GM12878 (cell line): ENCODE measurements at regions not wholly inside any gene's neighbourhood (a gene's known extent, or its start where the extent isn't known, plus 50 kb on each side); places are given as distances from the start of the nearest gene placed in this dataset.

Experiments used
- ATAC-seq: fragments of 200-7000 bp; cut with Tn5 transposase; 3 replicates; pipeline ENCODE4 v1.9.1; 2020; ENCODE audit warnings: mild to moderate bottlenecking, moderate library complexity
- BruUV-seq: library from RNA; stranded (reverse); fragments of 400-500 nt; replicated peaks from 2 replicates; lab custom pipeline; 2021; lab: Mats Ljungman, UMichigan
- CTCF ChIA-PET: fragments of 300-600 bp; sonication (Branson Sonifier 250); formaldehyde crosslinking; extraction: SDS; loops from one replicate; lab custom pipeline; 2021; ENCODE audit warnings: inconsistent platforms; lab: Yijun Ruan, JAX
- POLR2A ChIA-PET: fragments of 350-600 bp; formaldehyde crosslinking; extraction: SDS; loops from one replicate; lab custom pipeline; 2021; ENCODE audit warnings: inconsistent platforms; lab: Charles Lee
- RAD21 ChIA-PET: fragments of 300-600 bp; sonication (Branson Sonifier 250); formaldehyde crosslinking; loops from one replicate; lab custom pipeline; 2023; ENCODE audit warnings: antibody characterized with exemption; ENCODE audit not compliant: unreplicated experiment; lab: Charles Lee
- SMC1A ChIA-PET: fragments of 300-600 bp; sonication (Branson Sonifier 250); formaldehyde crosslinking; loops from one replicate; lab custom pipeline; 2023; ENCODE audit not compliant: unreplicated experiment, uncharacterized antibody; lab: Charles Lee
- DNase-seq: peaks from one replicate; pipeline ENCODE4 v3.0.0-alpha.2; 2011; ENCODE audit warnings: low read depth, low spot score
- FAIRE-seq: peaks from 3 replicates; lab custom pipeline; 2011; peaks lifted over from hg19 to GRCh38; lab: Jason Lieb, UNC
- H2AFZ ChIP-seq: 2 replicates; pipeline ENCODE4 v1.6.0; 2011; ENCODE audit warnings: low read depth, low read length, control low read depth; ENCODE audit not compliant: control insufficient read depth
- H3K27ac ChIP-seq: 2 replicates; pipeline ENCODE4 v1.5.1; 2011; ENCODE audit warnings: control low read depth; ENCODE audit not compliant: control insufficient read depth, insufficient read depth
- H3K27me3 ChIP-seq, 2 experiments: replicated peaks in 1 of 2; 2 replicates each; pipeline versions ENCODE4 v1.6.0 to v1.6.1; 2011; ENCODE audit warnings: low read length in 1 of 2; ENCODE audit not compliant: control insufficient read depth in 2 of 2, insufficient read depth in 2 of 2
- H3K36me3 ChIP-seq, 2 experiments: 2 replicates each; pipeline ENCODE4 v1.5.1; 2011; ENCODE audit warnings: low read length in 1 of 2; ENCODE audit not compliant: control insufficient read depth in 2 of 2, insufficient read depth in 2 of 2
- H3K4me1 ChIP-seq: 2 replicates; pipeline ENCODE4 v1.6.1; 2011; ENCODE audit warnings: mild to moderate bottlenecking, low read length, moderate library complexity, mixed read lengths; ENCODE audit not compliant: control insufficient read depth, insufficient read depth
- H3K4me2 ChIP-seq: 2 replicates; pipeline ENCODE4 v1.6.0; 2011; ENCODE audit warnings: control low read depth; ENCODE audit not compliant: control insufficient read depth, insufficient read depth
- H3K4me3 ChIP-seq: fragments of 200-600 bp; sonication (generic); 2 replicates; pipeline ENCODE4 v1.5.1; 2016
- H3K79me2 ChIP-seq: 2 replicates; pipeline ENCODE4 v1.6.0; 2011; ENCODE audit warnings: low read length; ENCODE audit not compliant: control insufficient read depth, insufficient read depth
- H3K9ac ChIP-seq: 2 replicates; pipeline ENCODE4 v1.8.0; 2011; ENCODE audit warnings: low read length, control low read depth, mixed read lengths; ENCODE audit not compliant: control insufficient read depth, insufficient read depth
- H3K9me3 ChIP-seq: replicated peaks from 3 replicates; pipeline ENCODE4 v1.5.1; 2011; ENCODE audit warnings: mild to moderate bottlenecking, low read length; ENCODE audit not compliant: control insufficient read depth, insufficient read depth
- H4K20me1 ChIP-seq: 2 replicates; pipeline ENCODE4 v1.6.0; 2011; ENCODE audit not compliant: control insufficient read depth, insufficient read depth
- BCLAF1 ChIP-seq: fragments of 450-650 bp; IDR thresholded peaks from 2 replicates; pipeline ENCODE4 v1.6.1; 2017; ENCODE audit warnings: antibody characterized with exemption, mild to moderate bottlenecking, moderate library complexity
- E4F1 ChIP-seq: fragments of 450-650 bp; IDR thresholded peaks from 2 replicates; pipeline ENCODE4 v1.6.1; 2018; ENCODE audit warnings: borderline replicate concordance, mild to moderate bottlenecking; ENCODE audit not compliant: partially characterized antibody
- IKZF2 ChIP-seq, 2 experiments: fragments of 450-650 bp; IDR thresholded peaks; 2 replicates each; pipeline ENCODE4 v1.6.1; 2017; ENCODE audit warnings: mild to moderate bottlenecking in 2 of 2, moderate library complexity in 2 of 2
- MYB ChIP-seq: fragments of 150-350 bp; IDR thresholded peaks from 2 replicates; pipeline ENCODE4 v1.6.1; 2014; ENCODE audit warnings: mild to moderate bottlenecking, low read depth, low read length, borderline replicate concordance
- NBN ChIP-seq: fragments of 450-650 bp; IDR thresholded peaks from 2 replicates; pipeline ENCODE4 v1.6.1; 2016
- NFXL1 ChIP-seq: fragments of 450-650 bp; IDR thresholded peaks from 2 replicates; pipeline ENCODE4 v1.6.1; 2017; ENCODE audit warnings: antibody characterized with exemption, mild to moderate bottlenecking, borderline replicate concordance
- RB1 ChIP-seq: fragments of 450-650 bp; formaldehyde crosslinking; IDR thresholded peaks from 2 replicates; pipeline ENCODE4 v1.6.1; 2017; ENCODE audit warnings: mild to moderate bottlenecking, borderline replicate concordance
- SIX5 ChIP-seq: IDR thresholded peaks from 2 replicates; pipeline ENCODE4 v1.6.1; 2011; ENCODE audit warnings: mild to moderate bottlenecking, low read depth, low read length, moderate library complexity; ENCODE audit not compliant: severe bottlenecking
- STAT3 ChIP-seq: IDR thresholded peaks from 2 replicates; pipeline ENCODE4 v1.6.1; 2011; ENCODE audit warnings: low read depth, low read length, improper control_type of control experiment
- USF2 ChIP-seq: IDR thresholded peaks from 2 replicates; pipeline ENCODE4 v1.6.1; 2011; ENCODE audit warnings: low read depth, low read length, improper control_type of control experiment, borderline replicate concordance
- YBX1 ChIP-seq: fragments of 450-650 bp; IDR thresholded peaks from 2 replicates; pipeline ENCODE4 v1.6.1; 2016; ENCODE audit warnings: antibody characterized with exemption
- in situ Hi-C: fragments of 300-500 bp; cut with MboI; formaldehyde crosslinking; loops from 9 replicates; pipeline ENCODE4 v1.14.3; 2018; ENCODE audit warnings: mixed read lengths
- intact Hi-C: fragments of 100-400 bp; cut with micrococcal nuclease; formaldehyde crosslinking; loops from one replicate; pipeline ENCODE4 v1.14.2; 2022; ENCODE audit not compliant: unreplicated experiment
- TF ChIP-seq, protein P1 (sequence below): fragments of 450-650 bp; IDR thresholded peaks from 2 replicates; pipeline ENCODE4 v1.6.1; 2017; ENCODE audit warnings: mild to moderate bottlenecking

GRCh38 chr6:129778793-129779192 lies 68.8 kb upstream of the ARHGAP18 start (continued):
- TF ChIP-seq BCLAF1, result no peak

- no peak overlapping the region for H3K27ac ChIP-seq
- ATAC-seq, result no peak
- in situ Hi-C loops (no loop called here), intact Hi-C loops (no loop called here)
- H3K4me3 ChIP-seq, result no peak overlapping the region
- ChIA-PET POLR2A (no interaction called here), CTCF (interaction anchor here (0.8 to 4.2 kb wide), 6 partner anchors 9 to 244 kb away, joined by 3 to 48 read pairs (median 5); no protein-coding TSS in a partner anchor), RAD21 (no interaction called here), SMC1A (interaction anchor here (1.0 to 3.9 kb wide), 6 partner anchors 9 to 278 kb away, joined by 3 to 32 read pairs (median 4); no protein-coding TSS in a partner anchor)
- H2AFZ ChIP-seq, result no peak overlapping the region
- no peak for FAIRE-seq
- H3K9ac ChIP-seq, result no peak overlapping the region
- BruUV-seq, result no TSS peak
- no peak overlapping the region for H3K4me2 ChIP-seq
- H4K20me1 ChIP-seq, result no peaks in the 10 kb centered on the region
- no peaks in the 10 kb centered on the region for H3K79me2 ChIP-seq
- H3K4me1 ChIP-seq, result no peaks in the 10 kb centered on the region
- H3K9me3 ChIP-seq, result no peaks in the 10 kb centered on the region; the same call in 1 of the 3 replicates
- H3K36me3 ChIP-seq, result no peaks in the 10 kb centered on the region
- DNase-seq, result no peak
- no peaks in the 10 kb centered on the region for H3K27me3 ChIP-seq
- TF ChIP-seq YBX1 (no peak), STAT3 (no peak), NFXL1 (no peak), USF2 (no peak), MYB (no peak), E4F1 (no peak), SIX5 (no peak), IKZF2 (IDR thresholded peaks at IDR 0.05) (no peak), RB1 (no peak), NBN (no peak)
- TF ChIP-seq, protein P1, sequence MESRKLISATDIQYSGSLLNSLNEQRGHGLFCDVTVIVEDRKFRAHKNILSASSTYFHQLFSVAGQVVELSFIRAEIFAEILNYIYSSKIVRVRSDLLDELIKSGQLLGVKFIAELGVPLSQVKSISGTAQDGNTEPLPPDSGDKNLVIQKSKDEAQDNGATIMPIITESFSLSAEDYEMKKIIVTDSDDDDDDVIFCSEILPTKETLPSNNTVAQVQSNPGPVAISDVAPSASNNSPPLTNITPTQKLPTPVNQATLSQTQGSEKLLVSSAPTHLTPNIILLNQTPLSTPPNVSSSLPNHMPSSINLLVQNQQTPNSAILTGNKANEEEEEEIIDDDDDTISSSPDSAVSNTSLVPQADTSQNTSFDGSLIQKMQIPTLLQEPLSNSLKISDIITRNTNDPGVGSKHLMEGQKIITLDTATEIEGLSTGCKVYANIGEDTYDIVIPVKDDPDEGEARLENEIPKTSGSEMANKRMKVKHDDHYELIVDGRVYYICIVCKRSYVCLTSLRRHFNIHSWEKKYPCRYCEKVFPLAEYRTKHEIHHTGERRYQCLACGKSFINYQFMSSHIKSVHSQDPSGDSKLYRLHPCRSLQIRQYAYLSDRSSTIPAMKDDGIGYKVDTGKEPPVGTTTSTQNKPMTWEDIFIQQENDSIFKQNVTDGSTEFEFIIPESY, result no peak
Measured at GRCh38 chr6:129777371-129777770, 67.4 kb upstream of the ARHGAP18 start.
